LNCaP clone FGC (cell line): ENCODE measurements at regions not wholly inside any gene's neighbourhood (a gene's known extent, or its start where the extent isn't known, plus 50 kb on each side); places are given as distances from the start of the nearest gene placed in this dataset.
"Not testable (repeated sequence)": the region's sequence is repeated elsewhere in the genome, so short reads cannot be mapped to it uniquely, and the experiment has no call there.

ENCODE experiments used
- DNase-seq: peaks from one replicate; pipeline ENCODE4 v3.0.0-alpha.2; 2011; ENCODE audit warnings: low read depth
- H3K4me3 ChIP-seq: 2 replicates; pipeline ENCODE4 v1.5.1; 2011; ENCODE audit warnings: mild to moderate bottlenecking, low read depth, low read length, control low read depth
- TF ChIP-seq, protein P1 (sequence below): IDR thresholded peaks from 2 replicates; pipeline ENCODE4 v1.5.1; 2012; ENCODE audit warnings: mild to moderate bottlenecking; ENCODE audit not compliant: control insufficient read depth, insufficient read depth; ENCODE audit errors: extremely low read depth

DNA sequence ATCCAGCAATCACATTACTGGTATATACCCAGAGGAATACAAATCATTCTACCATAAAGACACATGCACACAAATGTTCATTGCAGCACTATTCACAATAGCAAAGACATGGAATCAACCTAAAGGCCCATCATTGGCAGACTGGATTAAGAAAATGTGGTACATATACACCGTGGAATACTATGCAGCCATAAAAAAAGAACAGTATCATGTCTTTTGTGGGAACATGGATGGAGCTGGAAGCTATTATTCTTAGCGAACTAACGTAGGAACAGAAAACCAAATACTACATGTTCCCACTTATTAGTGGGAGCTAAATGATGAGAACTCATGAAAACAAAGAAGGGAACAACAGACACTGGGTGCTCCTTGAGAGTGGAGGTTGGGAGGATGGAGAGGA, 60.9 kb downstream of the PGRMC1 start:
- not testable (repeated sequence) for DNase-seq

DNA sequence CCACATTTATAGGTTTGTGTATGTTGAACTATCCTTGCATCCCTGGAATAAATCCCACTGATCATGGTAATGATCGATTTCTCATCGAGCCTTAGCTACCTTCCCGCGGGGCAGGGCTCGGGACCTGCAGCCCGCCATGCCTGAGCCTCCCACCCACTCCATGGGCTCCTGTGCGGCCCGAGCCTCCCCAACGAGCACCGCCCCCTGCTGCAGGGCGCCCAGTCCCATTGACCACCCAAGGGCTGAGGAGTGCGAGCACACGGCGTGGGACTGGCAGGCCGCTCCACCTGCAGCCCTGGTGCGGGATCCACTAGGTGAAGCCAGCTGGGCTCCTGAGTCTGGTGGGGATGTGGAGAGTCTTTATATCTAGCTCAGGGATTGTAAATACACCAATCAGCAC, 63.7 kb downstream of the PGRMC1 start:
- not testable (repeated sequence) for H3K4me3 ChIP-seq, DNase-seq

More for the DNA sequence above, 60.9 kb downstream of the PGRMC1 start:
- H3K4me3 ChIP-seq, result not testable (repeated sequence)

DNA sequence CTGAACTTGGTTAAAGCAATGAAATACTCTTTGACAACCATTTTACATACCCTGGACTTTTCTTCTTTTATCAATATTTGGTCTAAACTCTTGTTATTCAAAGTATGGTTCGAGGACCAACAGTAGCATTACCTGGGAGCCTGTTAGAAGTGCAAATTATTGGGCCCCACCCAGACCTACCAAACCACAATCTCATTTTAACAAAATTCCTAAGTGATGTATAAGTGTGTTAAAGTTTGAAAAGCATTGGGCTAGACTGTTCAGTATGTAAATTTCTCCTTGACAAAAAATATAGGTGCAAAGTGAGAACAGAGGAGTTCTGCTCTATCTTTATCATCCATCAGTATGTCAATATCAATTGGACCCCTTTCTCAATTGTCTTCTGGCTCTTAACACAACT, 67.1 kb downstream of the PGRMC1 start:
- DNase-seq, result no peak
- TF ChIP-seq, protein P1, sequence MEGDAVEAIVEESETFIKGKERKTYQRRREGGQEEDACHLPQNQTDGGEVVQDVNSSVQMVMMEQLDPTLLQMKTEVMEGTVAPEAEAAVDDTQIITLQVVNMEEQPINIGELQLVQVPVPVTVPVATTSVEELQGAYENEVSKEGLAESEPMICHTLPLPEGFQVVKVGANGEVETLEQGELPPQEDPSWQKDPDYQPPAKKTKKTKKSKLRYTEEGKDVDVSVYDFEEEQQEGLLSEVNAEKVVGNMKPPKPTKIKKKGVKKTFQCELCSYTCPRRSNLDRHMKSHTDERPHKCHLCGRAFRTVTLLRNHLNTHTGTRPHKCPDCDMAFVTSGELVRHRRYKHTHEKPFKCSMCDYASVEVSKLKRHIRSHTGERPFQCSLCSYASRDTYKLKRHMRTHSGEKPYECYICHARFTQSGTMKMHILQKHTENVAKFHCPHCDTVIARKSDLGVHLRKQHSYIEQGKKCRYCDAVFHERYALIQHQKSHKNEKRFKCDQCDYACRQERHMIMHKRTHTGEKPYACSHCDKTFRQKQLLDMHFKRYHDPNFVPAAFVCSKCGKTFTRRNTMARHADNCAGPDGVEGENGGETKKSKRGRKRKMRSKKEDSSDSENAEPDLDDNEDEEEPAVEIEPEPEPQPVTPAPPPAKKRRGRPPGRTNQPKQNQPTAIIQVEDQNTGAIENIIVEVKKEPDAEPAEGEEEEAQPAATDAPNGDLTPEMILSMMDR, result no peak
- no peak overlapping the region for H3K4me3 ChIP-seq

GRCh38 chrX:119325456-119325855, 73.7 kb upstream of the SLC25A43 start:
- no peak for DNase-seq
- TF ChIP-seq, protein P1, result no peak
- no peak overlapping the region for H3K4me3 ChIP-seq

GRCh38 chrX:119331873-119332272, 67.3 kb upstream of the SLC25A43 start:
- not testable (repeated sequence) for DNase-seq, H3K4me3 ChIP-seq

DNA sequence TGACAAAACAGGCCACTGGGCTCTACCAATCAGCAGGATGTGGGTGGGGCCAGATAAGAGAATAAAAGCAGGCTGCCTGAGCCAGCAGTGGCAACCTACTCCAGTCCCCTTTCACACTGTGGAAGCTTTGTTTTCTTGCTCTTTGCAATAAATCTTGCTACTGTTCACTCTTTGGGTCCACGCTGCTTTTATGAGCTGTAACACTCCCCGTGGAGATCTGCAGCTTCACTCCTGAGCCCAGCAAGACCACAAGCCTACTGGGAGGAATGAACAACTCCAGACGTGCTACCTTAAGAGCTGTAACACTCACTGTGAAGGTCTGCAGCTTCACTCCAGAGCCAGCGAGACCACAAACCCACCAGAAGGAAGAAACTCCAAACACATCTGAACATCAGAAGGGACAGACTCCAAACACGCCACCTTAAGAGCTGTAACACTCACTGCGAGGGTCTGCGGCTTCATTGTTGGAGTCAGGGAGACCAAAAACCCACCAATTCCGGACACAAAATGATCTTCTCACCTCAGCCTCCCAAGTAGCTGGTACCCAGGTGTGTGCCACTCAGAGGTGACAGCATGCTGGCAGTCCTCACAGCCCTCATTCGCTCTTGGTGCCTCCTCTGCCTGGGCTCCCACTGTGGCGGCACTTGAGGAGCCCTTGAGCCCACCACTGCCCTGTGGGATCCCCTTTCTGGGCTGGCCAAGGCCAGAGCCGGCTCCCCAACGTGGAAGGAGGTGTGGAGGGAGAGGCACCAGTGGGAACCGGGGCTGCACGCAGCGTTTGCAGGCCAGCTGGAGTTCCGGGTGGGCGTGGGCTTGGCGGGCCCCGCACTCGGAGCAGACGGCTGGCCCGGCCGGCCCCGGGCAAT, 66.0 kb upstream of the SLC25A43 start:
- not testable (repeated sequence) for DNase-seq, H3K4me3 ChIP-seq

DNA sequence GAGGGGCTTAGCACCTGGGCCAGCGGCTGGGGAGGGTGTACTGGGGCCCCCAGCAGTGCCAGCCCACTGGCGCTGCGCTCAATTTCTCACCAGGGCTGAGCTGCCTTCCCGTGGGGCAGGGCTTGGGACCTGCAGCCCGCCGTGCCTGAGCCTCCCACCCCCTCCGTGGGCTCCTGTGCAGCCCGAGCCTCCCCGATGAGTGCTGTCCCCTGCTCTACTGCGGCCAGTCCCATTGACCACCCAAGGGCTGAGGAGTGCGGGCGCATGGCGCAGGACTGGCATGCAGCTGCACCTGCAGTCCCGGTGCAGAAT, 65.5 kb upstream of the SLC25A43 start:
- H3K4me3 ChIP-seq, DNase-seq: not testable (repeated sequence)

DNA sequence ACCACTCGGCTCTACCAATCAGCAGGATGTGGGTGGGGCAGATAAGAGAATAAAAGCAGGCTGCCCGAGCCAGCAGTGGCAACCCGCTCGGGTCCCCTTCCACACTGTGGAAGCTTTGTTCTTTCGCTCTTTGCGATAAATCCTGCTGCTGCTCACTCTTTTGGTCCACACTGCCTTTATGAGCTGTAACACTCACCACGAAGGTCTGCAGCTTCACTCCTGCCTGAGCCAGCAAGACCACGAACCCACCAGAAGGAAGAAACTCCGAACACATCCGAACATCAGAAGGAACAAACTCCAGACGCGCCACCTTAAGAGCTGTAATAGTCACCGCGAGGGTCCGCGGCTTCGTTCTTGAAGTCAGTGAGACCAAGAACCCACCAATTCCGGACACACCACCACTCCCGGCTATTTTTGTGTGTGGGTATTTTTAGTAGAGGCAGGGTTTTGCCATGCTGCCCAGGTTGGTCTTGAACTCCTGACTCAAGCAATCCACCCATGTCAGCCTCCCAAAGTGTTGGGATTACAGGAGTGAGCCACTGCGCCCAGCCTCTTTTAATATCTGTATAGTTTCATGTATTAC, 64.6 kb upstream of the SLC25A43 start:
- not testable (repeated sequence) for H3K4me3 ChIP-seq, DNase-seq

- no peak for DNase-seq
- TF ChIP-seq, protein P1, result no peak
- H3K4me3 ChIP-seq, result no peak overlapping the region
Observed at GRCh38 chrX:119337201-119337600, 61.9 kb upstream of the SLC25A43 start.

- H3K4me3 ChIP-seq, result no peak overlapping the region
- TF ChIP-seq, protein P1, result no peak
- DNase-seq, result no peak
Observed at GRCh38 chrX:119340606-119341205, 58.4 kb upstream of the SLC25A43 start.
